GM13977 (cell line): ENCODE measurements at regions not wholly inside any gene's neighbourhood (a gene's known extent, or its start where the extent isn't known, plus 50 kb on each side); places are given as distances from the start of the nearest gene placed in this dataset.
A peak's percentile ranks its signal among the peaks of the same experiment; 100 is the strongest.

Source experiments
- DNase-seq: peaks from one replicate; pipeline ENCODE4 v3.0.0; 2012; ENCODE audit warnings: low spot score
- CTCF ChIP-seq: IDR thresholded peaks from 2 replicates; pipeline ENCODE4 v1.5.1; 2012; ENCODE audit warnings: mild to moderate bottlenecking, control low read depth; ENCODE audit not compliant: insufficient read depth; ENCODE audit errors: extremely low read depth, missing control alignments
- in situ Hi-C: fragments of 300-500 bp; cut with MboI; formaldehyde crosslinking; loops from one replicate; pipeline ENCODE4 v1.12.0; 2022; ENCODE audit warnings: low sequenced_read_pairs, low pct_unique_long_range_greater_than_20kb, mixed read lengths, inconsistent platforms; ENCODE audit not compliant: unreplicated experiment

- in situ Hi-C loops, result loop anchor here (25.0 kb wide), 1 partner anchor 463 kb away; no protein-coding TSS in a partner anchor
- DNase-seq, result peak; percentile 66
- TF ChIP-seq CTCF, result peak; percentile 86
Observed at GRCh38 chr3:39000008-39000450, 51.7 kb downstream of the SCN11A start.

GRCh38 chr3:38998086-38998485, 53.7 kb downstream of the SCN11A start:
- DNase-seq, result no peak
- no peak for TF ChIP-seq CTCF
- in situ Hi-C loops, result no loop called here

- no peak for DNase-seq
- no peak for TF ChIP-seq CTCF
- in situ Hi-C loops, result no loop called here
Observed at GRCh38 chr3:38996193-38996592, 55.6 kb downstream of the SCN11A start.

- no peak for TF ChIP-seq CTCF
- DNase-seq, result no peak
- in situ Hi-C loops, result no loop called here
Observed at GRCh38 chr3:38994251-38994650, 57.5 kb downstream of the SCN11A start.

- in situ Hi-C loops, result no loop called here
- no peak for TF ChIP-seq CTCF
- DNase-seq, result no peak
Observed at GRCh38 chr3:38992117-38992760, 59.5 kb downstream of the SCN11A start.

- DNase-seq, result no peak
- in situ Hi-C loops, result no loop called here
- no peak for TF ChIP-seq CTCF
Observed at GRCh38 chr3:38990621-38991020, 61.1 kb downstream of the SCN11A start.
